GM18867 (cell line): ENCODE measurements at regions not wholly inside any gene's neighbourhood (a gene's known extent, or its start where the extent isn't known, plus 50 kb on each side); places are given as distances from the start of the nearest gene placed in this dataset.
"Not testable (repeated sequence)": the region's sequence is repeated elsewhere in the genome, so short reads cannot be mapped to it uniquely, and the experiment has no call there.

Source experiments
- ATAC-seq: cut with Tn5 transposase; IDR thresholded peaks from one replicate; pipeline ENCODE4 v1.9.1; 2021; ENCODE audit warnings: mild to moderate bottlenecking, moderate library complexity; ENCODE audit not compliant: unreplicated experiment

DNA sequence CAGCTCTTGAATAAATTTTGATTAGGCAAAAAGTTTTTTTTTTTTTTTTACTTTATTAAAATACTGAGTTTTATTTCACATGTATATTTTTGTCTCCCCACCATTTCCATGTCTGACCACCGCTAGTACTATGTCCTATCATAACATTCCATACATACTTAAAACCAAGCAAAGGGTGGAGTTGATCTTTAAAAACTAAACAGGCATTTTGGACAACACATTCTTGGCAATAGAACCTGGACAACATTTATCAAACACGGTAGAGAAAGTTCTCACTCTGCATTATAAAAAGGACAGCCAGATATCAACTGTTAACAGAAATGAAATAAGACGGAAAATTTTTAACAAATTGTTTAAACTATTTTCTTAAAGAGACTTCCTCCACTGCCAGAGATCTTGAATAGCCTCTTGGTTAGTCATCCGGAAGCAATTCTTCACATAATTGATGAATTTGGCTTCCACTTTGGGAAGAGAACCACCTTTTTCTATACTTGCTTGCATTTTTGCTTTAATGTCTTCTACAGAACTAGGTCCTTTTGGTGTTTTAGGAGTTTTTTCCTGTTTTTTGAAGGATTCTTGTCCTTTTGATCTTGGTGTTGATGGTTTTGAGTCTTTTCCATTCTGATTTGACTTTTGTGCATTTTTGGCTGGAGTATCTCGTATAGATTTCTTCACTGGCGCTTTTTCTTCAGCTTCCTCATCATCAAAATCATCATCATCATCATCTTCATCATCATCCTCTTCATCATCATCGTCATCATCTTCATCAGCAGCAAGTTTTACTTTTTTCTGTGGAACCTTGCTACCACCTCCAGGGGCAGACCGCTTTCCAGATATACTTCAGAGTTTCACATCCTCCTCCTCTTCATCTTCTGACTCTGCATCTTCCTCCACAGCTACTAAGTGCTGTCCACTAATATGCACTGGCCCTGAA is 58.7 kb downstream of the POU5F2 start:
- not testable (repeated sequence) for ATAC-seq

DNA sequence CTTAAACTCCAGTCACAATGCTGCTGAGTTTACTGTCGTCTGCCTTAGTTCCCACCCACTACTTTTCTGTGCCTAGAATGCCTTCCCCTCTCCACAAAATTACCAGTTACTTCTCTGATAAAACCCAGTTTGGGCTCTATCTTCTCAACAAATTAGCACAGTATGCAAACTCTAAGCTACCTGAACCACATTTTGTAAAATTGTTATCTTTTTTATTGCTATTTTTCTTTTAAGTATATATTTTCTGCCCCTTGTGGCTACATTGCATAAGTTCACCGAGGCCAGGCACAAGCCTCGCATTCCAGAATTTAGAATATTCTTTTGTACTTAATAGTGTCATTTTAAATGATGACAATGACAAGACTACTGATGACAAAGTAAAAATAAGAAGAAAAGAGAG is 60.0 kb downstream of the POU5F2 start:
- ATAC-seq = no peak

- ATAC-seq = no peak
Measured at GRCh38 chr5:93677359-93677891, 64.0 kb downstream of the POU5F2 start.

DNA sequence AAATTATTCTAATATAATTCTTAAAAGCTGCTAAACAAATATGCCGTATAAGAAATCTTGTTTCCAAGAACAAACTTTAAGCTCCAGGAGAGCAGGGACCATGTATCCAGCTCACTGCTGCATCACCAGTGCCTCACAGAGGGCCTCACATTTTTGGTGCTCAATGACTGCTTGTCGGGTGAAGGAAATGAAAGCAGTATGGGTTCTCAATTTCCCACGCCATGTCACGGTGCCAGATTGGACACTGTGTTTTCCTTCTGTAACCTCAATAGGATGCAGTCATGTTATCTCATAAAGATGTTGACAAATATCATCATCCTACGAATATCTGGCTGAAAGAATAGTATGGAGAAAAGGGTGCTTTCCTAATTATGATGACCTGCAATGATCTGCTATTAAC is 64.7 kb downstream of the POU5F2 start:
- ATAC-seq = no peak

DNA sequence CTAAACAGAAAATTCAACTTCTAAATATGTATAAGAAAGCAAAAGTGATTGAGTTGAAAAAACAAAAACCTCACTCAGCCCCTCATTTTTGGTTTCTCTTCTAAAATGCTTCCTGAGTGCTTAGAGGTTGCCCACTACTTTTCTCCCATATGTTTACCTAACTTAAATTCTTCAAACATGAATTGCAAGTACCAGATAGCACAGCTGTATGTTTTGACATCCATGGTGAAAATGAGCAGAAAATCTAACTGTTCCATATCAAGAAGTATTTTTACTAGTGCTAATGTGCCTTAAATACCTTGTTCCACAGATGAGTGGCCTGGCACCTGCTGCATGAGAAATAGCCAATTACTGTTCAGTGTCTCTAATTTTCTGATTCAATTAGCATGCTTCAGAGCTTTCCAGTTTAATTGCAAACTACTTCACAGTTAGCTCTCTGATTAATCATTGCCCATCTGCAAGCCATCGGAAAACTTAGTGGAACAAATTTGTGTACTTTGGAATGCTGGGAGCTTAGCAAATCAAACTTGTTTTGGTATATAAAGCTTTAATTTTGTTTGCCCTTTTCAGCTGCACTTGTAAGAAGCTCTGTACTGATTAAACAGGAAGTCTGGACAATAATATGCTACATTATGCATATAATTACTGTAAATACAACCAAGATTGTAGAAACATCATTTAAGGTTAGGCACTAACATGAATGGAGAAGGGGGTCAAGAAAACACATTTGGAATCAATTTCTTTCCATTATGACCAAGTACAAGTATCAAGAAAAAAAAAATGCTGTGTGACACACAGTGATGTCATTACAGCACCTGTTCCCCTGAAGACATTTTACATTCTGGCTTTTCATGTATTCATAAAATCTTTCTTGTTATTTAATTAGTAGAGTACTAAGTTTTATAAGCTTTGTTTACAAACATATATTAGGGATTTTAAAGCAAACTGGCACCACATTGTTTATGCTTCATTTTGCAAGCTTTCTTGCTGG is 65.6 kb downstream of the POU5F2 start:
- ATAC-seq = peak; percentile 69

DNA sequence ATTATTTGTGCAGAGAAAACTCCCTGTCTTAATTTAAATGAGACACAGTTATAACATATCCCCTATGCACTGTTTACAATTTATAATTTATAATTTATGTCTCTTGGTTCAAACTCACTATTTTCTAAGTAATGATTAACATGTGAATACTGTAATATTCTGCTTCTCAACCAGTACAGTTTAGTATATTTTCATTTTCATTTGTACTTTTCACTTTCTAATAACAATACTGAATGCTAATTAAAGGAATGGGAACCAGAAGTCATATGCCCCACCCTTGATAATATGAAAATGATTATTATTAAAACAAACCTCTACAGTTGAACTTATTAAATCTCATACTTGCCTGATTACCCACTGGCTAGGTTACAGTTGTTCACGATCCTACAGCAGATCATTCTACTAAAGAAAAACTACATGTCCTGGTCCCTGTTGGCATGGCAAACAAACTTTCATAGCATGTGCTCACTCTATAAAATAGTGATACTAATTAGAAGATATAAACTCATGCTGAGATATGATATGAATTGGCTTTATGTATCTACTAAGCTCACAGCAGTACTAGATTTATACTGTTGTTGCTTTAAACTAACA is 66.4 kb downstream of the POU5F2 start:
- ATAC-seq = peak; percentile 69

GRCh38 chr5:93674138-93674537 is 67.3 kb downstream of the POU5F2 start:
- no peak for ATAC-seq

DNA sequence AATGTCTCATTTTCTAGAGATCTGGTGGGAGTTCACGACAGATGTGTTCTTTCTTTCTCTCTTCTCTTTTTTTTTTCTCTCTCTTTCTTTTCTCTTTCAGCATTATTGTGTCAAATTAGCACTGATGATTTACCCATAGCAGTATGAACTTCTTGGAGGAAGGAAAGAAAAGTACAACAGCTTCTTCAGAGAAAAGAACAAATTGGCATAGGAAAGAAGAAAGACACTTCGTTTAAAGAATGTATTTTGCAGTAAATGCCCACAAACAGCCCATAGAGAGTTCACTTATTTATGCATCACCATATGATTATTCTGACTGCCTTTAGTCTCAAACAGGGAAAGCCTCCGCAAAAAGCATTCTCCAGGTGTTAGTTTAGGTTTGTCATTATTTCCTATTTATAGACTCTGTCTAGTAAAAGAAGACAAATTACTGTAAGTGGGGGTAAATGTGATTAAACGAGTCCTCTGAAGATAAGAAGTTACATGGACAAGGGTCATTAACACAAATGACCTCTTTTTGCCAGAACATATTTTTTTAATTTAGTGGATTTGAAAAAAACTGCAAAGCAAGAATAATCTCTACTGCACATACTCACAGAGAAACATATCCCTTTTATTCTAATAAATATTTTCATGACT is 68.0 kb downstream of the POU5F2 start:
- no peak for ATAC-seq

DNA sequence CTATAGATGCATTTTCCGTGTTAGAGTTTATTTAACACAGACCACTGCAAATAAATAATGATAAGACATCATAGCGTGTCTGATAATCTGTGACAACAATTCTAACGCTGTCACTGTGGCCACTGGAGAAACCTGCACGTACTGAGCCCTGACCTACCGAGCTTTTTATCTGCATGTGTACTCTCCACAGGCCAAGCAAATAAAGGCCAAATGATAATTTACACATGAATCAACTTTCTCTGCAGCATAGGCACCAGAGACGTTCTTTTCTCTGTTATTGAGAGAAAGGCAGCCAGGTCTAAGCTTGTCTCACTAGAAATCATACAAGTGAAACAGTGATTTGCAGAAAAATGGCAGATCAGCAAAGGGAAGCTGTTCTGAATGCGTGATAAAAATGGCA is 75.8 kb downstream of the POU5F2 start:
- ATAC-seq = no peak

DNA sequence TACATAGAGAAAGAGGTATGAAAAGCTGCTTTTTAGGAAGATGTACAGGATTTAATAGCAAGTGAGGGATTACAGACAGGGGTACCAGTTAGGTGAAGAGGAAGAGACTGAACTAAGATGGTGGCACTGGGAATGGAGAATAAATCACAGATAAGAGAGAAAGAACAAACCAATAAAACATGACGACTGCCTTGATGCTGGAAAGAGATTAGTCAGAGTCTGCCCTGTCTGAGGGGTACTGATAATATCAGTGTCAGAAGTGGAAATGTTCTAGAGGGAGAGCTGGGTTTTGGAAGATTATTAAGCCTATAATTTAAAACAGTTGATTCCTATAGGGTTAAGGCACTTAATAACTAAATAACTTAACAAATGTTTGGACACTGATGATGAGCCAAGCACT is 77.7 kb downstream of the NR2F1 start:
- no peak for ATAC-seq

DNA sequence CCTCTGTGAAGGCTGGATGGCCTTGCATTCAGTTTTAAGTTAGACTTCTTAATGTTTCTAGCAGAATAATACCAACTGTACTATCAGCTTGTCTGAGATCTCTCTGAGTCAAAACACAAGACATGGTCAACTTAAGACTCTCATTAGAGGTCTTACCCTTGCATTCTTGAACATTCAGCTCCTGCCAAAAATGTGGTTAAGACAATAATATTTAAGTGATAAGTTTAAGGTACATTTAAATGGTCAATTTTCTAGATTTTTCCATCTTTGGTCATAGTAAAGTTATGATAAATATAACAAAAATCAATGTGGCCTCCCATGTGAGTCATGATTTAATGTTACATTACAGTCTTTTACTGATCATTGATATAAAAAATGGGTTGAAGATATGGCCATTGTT is 75.0 kb downstream of the NR2F1 start:
- ATAC-seq = no peak

- ATAC-seq = no peak
Measured at GRCh38 chr5:93654676-93655075, 71.7 kb downstream of the NR2F1 start.

- no peak for ATAC-seq
Measured at GRCh38 chr5:93653716-93654115, 70.7 kb downstream of the NR2F1 start.

GRCh38 chr5:93649234-93649900 is 66.3 kb downstream of the NR2F1 start:
- no peak for ATAC-seq

GRCh38 chr5:93644760-93645159 is 61.7 kb downstream of the NR2F1 start:
- ATAC-seq = no peak
